PC-3 (cell line): ENCODE measurements at regions not wholly inside any gene's neighbourhood (a gene's known extent, or its start where the extent isn't known, plus 50 kb on each side); places are given as distances from the start of the nearest gene placed in this dataset.

Experiments
- ATAC-seq: fragments of 200-7000 bp; cut with Tn5 transposase; 2 replicates; pipeline ENCODE4 v1.9.1; 2020; ENCODE audit warnings: mild to moderate bottlenecking, moderate library complexity
- BruUV-seq: library from RNA; stranded (reverse); fragments of 400-500 nt; replicated peaks from 2 replicates; lab custom pipeline; 2021; lab: Mats Ljungman, UMichigan
- CTCF ChIA-PET: fragments of 300-600 bp; sonication (Branson Sonifier 250); formaldehyde crosslinking; loops from one replicate; lab custom pipeline; 2022; ENCODE audit warnings: antibody characterized with exemption; lab: Charles Lee
- POLR2A ChIA-PET: fragments of 300-600 bp; sonication (Branson Sonifier 250); formaldehyde crosslinking; loops from one replicate; lab custom pipeline; 2022; ENCODE audit warnings: antibody characterized with exemption; ENCODE audit not compliant: unreplicated experiment; lab: Charles Lee
- DNase-seq: peaks from one replicate; pipeline ENCODE4 v3.0.0-alpha.2; 2015
- H2AFZ ChIP-seq: fragments of 300-600 bp; sonication (generic); 2 replicates; pipeline ENCODE4 v1.6.0; 2016; ENCODE audit warnings: antibody characterized with exemption, low read length
- H3F3A ChIP-seq: fragments of 300-600 bp; sonication (generic); one replicate; pipeline ENCODE4 v1.6.0; 2017; ENCODE audit warnings: antibody characterized with exemption, low read length, control low read depth, mild to moderate bottlenecking; ENCODE audit not compliant: unreplicated experiment
- H3K27ac ChIP-seq: fragments of 300-600 bp; sonication (generic); 2 replicates; pipeline ENCODE4 v1.5.1; 2016; ENCODE audit warnings: mild to moderate bottlenecking, low read length
- H3K27me3 ChIP-seq: fragments of 300-600 bp; sonication (generic); 2 replicates; pipeline ENCODE4 v1.6.1; 2016; ENCODE audit warnings: low read length, mixed read lengths
- H3K36me3 ChIP-seq: fragments of 300-600 bp; sonication (generic); 2 replicates; pipeline ENCODE4 v1.6.1; 2016; ENCODE audit warnings: low read depth, mixed run types, low read length, mixed read lengths
- H3K4me1 ChIP-seq: fragments of 300-600 bp; sonication (generic); 2 replicates; pipeline ENCODE4 v1.5.1; 2016; ENCODE audit warnings: low read length; ENCODE audit not compliant: insufficient read depth
- H3K4me2 ChIP-seq: fragments of 300-600 bp; sonication (generic); 2 replicates; pipeline ENCODE4 v1.6.0; 2016; ENCODE audit warnings: low read length
- H3K4me3 ChIP-seq: fragments of 300-600 bp; sonication (generic); 2 replicates; pipeline ENCODE4 v1.5.1; 2016; ENCODE audit warnings: mild to moderate bottlenecking, low read length, mixed read lengths
- H3K79me2 ChIP-seq: fragments of 300-600 bp; sonication (generic); 2 replicates; pipeline ENCODE4 v1.6.1; 2017; ENCODE audit warnings: low read length, mixed read lengths
- H3K9ac ChIP-seq: fragments of 300-600 bp; sonication (generic); 2 replicates; pipeline ENCODE4 v1.6.0; 2016; ENCODE audit warnings: mild to moderate bottlenecking, low read length
- H3K9me2 ChIP-seq: fragments of 300-600 bp; sonication (generic); replicated peaks from 2 replicates; pipeline ENCODE4 v1.6.1; 2016; ENCODE audit warnings: mixed run types, low read length, mixed read lengths
- H3K9me3 ChIP-seq: fragments of 300-600 bp; sonication (generic); 2 replicates; pipeline ENCODE4 v1.6.1; 2016; ENCODE audit warnings: low read length, mixed read lengths
- H4K20me1 ChIP-seq: fragments of 300-600 bp; sonication (generic); 2 replicates; pipeline ENCODE4 v1.6.1; 2016; ENCODE audit warnings: low read length, mixed read lengths
- EZH2 ChIP-seq: fragments of 300-600 bp; sonication (generic); IDR thresholded peaks from one replicate; pipeline ENCODE4 v1.6.1; 2017; ENCODE audit warnings: antibody characterized with exemption, mild to moderate bottlenecking, low read length; ENCODE audit not compliant: unreplicated experiment
- EZH2phosphoT487 ChIP-seq: fragments of 300-600 bp; sonication (generic); IDR thresholded peaks from 2 replicates; pipeline ENCODE4 v1.6.1; 2018; ENCODE audit warnings: mild to moderate bottlenecking, antibody characterized with exemption, low read length, borderline replicate concordance
- intact Hi-C: fragments of 100-400 bp; cut with micrococcal nuclease; formaldehyde crosslinking; loops from 2 replicates; pipeline ENCODE4 v1.9.0; 2023
- TF ChIP-seq, protein P1 (sequence below): fragments of 300-600 bp; sonication (generic); conservative IDR thresholded peaks from 2 replicates; pipeline ENCODE4 v1.5.1; 2017; ENCODE audit warnings: antibody characterized with exemption, low read depth, mild to moderate bottlenecking, low read length

DNA sequence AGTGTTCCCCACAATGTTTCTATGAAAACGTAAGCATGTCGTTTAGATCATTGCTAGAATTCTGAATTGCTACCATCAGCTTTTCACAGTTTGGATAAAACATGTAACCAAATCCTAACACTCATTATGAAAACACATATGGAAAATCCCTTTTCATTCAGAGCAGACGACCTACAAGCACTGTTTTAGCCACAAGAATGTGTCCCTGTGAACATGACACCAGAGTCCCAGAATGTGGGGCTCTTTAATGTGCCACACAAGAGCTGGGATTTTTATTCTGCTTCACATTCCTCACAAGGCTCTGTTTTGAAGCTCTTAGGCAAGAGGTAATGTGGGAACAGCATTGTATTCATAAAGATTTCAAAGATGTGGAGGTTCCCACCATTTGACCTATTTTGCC lies 141.1 kb upstream of the CITED2 start:
- Histone ChIP-seq H3K9me3 (no peaks in the 10 kb centered on the region), H3K27me3 (no peaks in the 10 kb centered on the region), H4K20me1 (no peaks in the 10 kb centered on the region), H3K4me1 (no peaks in the 10 kb centered on the region), H3K27ac (no peak overlapping the region), H3K4me2 (no peak overlapping the region), H3K79me2 (no peaks in the 10 kb centered on the region), H3K4me3 (no peak overlapping the region), H3K9ac (no peak overlapping the region), H3K9me2 (no peaks in the 10 kb centered on the region), H3F3A (no peaks in the 10 kb centered on the region), H2AFZ (no peak overlapping the region), H3K36me3 (no peaks in the 10 kb centered on the region)
- BruUV-seq = no TSS peak
- DNase-seq (no peak), ATAC-seq (no peak)
- CTCF ChIA-PET = no interaction called here
- intact Hi-C loops = no loop called here
- TF ChIP-seq EZH2 (no peak), EZH2phosphoT487 (no peak)
- TF ChIP-seq, protein P1, sequence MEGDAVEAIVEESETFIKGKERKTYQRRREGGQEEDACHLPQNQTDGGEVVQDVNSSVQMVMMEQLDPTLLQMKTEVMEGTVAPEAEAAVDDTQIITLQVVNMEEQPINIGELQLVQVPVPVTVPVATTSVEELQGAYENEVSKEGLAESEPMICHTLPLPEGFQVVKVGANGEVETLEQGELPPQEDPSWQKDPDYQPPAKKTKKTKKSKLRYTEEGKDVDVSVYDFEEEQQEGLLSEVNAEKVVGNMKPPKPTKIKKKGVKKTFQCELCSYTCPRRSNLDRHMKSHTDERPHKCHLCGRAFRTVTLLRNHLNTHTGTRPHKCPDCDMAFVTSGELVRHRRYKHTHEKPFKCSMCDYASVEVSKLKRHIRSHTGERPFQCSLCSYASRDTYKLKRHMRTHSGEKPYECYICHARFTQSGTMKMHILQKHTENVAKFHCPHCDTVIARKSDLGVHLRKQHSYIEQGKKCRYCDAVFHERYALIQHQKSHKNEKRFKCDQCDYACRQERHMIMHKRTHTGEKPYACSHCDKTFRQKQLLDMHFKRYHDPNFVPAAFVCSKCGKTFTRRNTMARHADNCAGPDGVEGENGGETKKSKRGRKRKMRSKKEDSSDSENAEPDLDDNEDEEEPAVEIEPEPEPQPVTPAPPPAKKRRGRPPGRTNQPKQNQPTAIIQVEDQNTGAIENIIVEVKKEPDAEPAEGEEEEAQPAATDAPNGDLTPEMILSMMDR = no peak
- POLR2A ChIA-PET = no interaction called here

DNA sequence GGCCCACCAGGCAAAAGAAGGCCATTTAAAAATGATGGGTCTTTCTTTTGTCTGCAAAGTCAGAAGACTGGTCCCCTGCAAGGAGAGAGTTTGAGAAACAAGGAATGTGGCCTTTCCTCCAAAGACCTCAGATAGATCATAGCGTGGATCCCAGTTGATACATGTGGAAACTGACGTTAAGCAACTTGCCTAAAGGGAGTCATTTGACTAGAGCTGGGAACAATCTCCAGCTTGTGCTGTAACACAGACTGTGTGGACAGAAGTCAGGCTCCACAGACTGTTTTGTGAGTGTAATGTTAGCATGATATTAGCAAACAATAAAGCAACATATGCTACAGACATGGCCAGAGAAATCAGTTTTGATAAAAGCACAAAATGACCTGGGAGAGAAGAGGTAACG lies 140.4 kb upstream of the CITED2 start:
- no peak for TF ChIP-seq EZH2phosphoT487
- no peak for TF ChIP-seq EZH2
- TF ChIP-seq, protein P1 = no peak
- CTCF ChIA-PET = no interaction called here
- no peak overlapping the region for H3K4me3 ChIP-seq
- no peak overlapping the region for H2AFZ ChIP-seq
- no peaks in the 10 kb centered on the region for H3K27me3 ChIP-seq
- no peak for ATAC-seq
- H3K4me1 ChIP-seq = no peaks in the 10 kb centered on the region
- no TSS peak for BruUV-seq
- H4K20me1 ChIP-seq = no peaks in the 10 kb centered on the region
- H3K79me2 ChIP-seq = no peaks in the 10 kb centered on the region
- H3K4me2 ChIP-seq = no peak overlapping the region
- H3K9ac ChIP-seq = no peak overlapping the region
- no peaks in the 10 kb centered on the region for H3K9me2 ChIP-seq
- H3K36me3 ChIP-seq = no peaks in the 10 kb centered on the region
- no peak overlapping the region for H3K27ac ChIP-seq
- no peak for DNase-seq
- POLR2A ChIA-PET = no interaction called here
- no peaks in the 10 kb centered on the region for H3F3A ChIP-seq
- intact Hi-C loops = no loop called here
- no peaks in the 10 kb centered on the region for H3K9me3 ChIP-seq

DNA sequence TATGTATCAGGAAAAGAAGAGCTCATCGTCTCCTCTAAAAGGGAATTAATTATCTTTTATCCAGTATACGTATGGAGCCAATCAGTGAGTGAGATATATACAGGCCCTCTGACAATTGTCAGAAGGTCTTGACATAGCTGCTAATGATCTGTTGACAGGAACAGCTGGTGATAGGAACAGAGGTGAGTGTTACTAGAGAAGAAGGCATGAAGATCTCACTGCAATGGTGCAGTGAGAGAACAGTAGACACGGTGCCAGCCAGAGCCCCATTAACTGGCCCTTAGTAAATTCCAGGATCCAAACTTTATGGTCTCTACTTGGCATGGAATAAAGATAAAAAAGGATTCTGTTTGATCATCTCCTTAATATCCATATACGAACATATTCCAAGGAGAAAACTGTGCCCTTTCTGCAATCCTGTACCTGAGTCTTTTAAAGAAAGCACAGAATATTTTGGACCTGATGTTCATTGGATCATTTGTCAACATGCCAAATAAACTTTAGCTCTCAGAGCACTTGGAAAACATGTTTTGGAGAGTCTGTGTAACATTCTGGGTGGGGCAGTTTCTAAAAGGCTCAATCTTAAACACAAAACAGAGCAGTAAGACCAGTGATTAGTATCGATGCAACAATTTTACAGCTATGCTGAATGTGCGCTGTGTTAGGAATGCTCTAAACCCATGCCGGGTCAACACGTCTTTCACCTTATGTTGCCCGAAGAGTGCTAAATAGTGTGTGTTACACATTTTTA lies 135.8 kb upstream of the CITED2 start:
- Histone ChIP-seq H3K4me2 (no peak overlapping the region), H3K27me3 (no peaks in the 10 kb centered on the region), H3K79me2 (no peaks in the 10 kb centered on the region), H3K9ac (no peak overlapping the region), H3K27ac (no peak overlapping the region), H2AFZ (no peak overlapping the region), H3K9me3 (no peaks in the 10 kb centered on the region), H3K4me3 (no peak overlapping the region), H3F3A (no peaks in the 10 kb centered on the region), H3K9me2 (no peaks in the 10 kb centered on the region), H3K4me1 (no peaks in the 10 kb centered on the region), H3K36me3 (no peaks in the 10 kb centered on the region), H4K20me1 (no peaks in the 10 kb centered on the region)
- CTCF ChIA-PET = no interaction called here
- no TSS peak for BruUV-seq
- DNase-seq = no peak
- TF ChIP-seq, protein P1 = no peak
- TF ChIP-seq EZH2 (no peak), EZH2phosphoT487 (no peak)
- intact Hi-C loops = no loop called here
- no peak for ATAC-seq
- POLR2A ChIA-PET = no interaction called here
